HCT116 (cell line): ENCODE measurements at regions not wholly inside any gene's neighbourhood (a gene's known extent, or its start where the extent isn't known, plus 50 kb on each side); places are given as distances from the start of the nearest gene placed in this dataset.

Experiments
- ATAC-seq: fragments of 200-7000 bp; cut with Tn5 transposase; 2 replicates; pipeline ENCODE4 v1.9.1; 2020; ENCODE audit warnings: mild to moderate bottlenecking, moderate library complexity
- BruUV-seq: library from RNA; stranded (reverse); fragments of 400-500 nt; replicated peaks from 2 replicates; lab custom pipeline; 2021; lab: Mats Ljungman, UMichigan
- CTCF ChIA-PET: fragments of 300-600 bp; sonication (Branson Sonifier 250); formaldehyde crosslinking; loops from one replicate; lab custom pipeline; 2021; ENCODE audit warnings: antibody characterized with exemption; lab: Charles Lee
- POLR2A ChIA-PET: fragments of 300-600, 350-600 bp; sonication (Branson Sonifier 250); formaldehyde crosslinking; loops from one replicate; lab custom pipeline; 2021; ENCODE audit warnings: antibody characterized with exemption; lab: Charles Lee
- RAD21 ChIA-PET, 2 experiments: fragments of 300-600 bp; sonication (Branson Sonifier 250); formaldehyde crosslinking; loops; one replicate each; lab custom pipeline; 2023; ENCODE audit warnings: low total read pairs in 2 of 2; ENCODE audit not compliant: uncharacterized antibody in 2 of 2, unreplicated experiment in 2 of 2, low non-redundant PET in 1 of 2; lab: Charles Lee
- DNase-seq: peaks from one replicate; pipeline ENCODE4 v3.0.0-alpha.2; 2010; ENCODE audit warnings: low read depth, low spot score
- H2AFZ ChIP-seq: fragments of 200-600 bp; shearing (Covaris generic), sonication (generic); 2 replicates; pipeline ENCODE4 v1.6.1; 2017; ENCODE audit warnings: low read depth, mixed run types, mixed read lengths, antibody characterized with exemption, low read length; ENCODE audit not compliant: poor library complexity, severe bottlenecking
- H3K27ac ChIP-seq: 2 replicates; pipeline ENCODE4 v1.5.1; 2012; ENCODE audit warnings: low read depth, low read length
- H3K27me3 ChIP-seq: fragments of 200-600 bp; sonication (generic); 2 replicates; pipeline ENCODE4 v1.6.1; 2016; ENCODE audit warnings: mixed run types, low read length, mixed read lengths; ENCODE audit not compliant: insufficient read depth
- H3K36me3 ChIP-seq, 2 experiments: fragments of 200-500 bp in 1 of 2; fragments of 200-600 bp in 1 of 2; sonication (Bioruptor generic) in 1 of 2; sonication (generic) in 1 of 2; 2 replicates each; pipeline versions ENCODE4 v1.5.1 to v1.6.1; 2014 to 2016; ENCODE audit warnings: low read length in 2 of 2, inconsistent platforms in 1 of 2, mixed read lengths in 1 of 2, mixed run types in 1 of 2; ENCODE audit not compliant: insufficient read depth in 2 of 2, control insufficient read depth in 1 of 2
- H3K4me1 ChIP-seq, 2 experiments: fragments of 200-600 bp in 1 of 2; sonication (generic) in 1 of 2; 2 replicates each; pipeline versions ENCODE4 v1.5.1 to v1.6.1; 2012 to 2017; ENCODE audit warnings: low read length in 2 of 2, inconsistent platforms in 1 of 2, mild to moderate bottlenecking in 1 of 2, mixed read lengths in 1 of 2, mixed run types in 1 of 2, moderate library complexity in 1 of 2; ENCODE audit not compliant: insufficient read depth in 2 of 2, control insufficient read depth in 1 of 2
- H3K4me2 ChIP-seq: fragments of 200-600 bp; sonication (generic); 2 replicates; pipeline ENCODE4 v1.6.1; 2017; ENCODE audit warnings: mixed run types, low read length, mixed read lengths
- H3K4me3 ChIP-seq, 2 experiments: fragments of 200-600 bp in 1 of 2; sonication (generic) in 1 of 2; replicated peaks in 1 of 2; 2 replicates each; pipeline ENCODE4 v1.5.1; 2011 to 2016; ENCODE audit warnings: low read length in 2 of 2, control low read depth in 1 of 2, low read depth in 1 of 2, mild to moderate bottlenecking in 1 of 2, mixed read lengths in 1 of 2, mixed run types in 1 of 2
- H3K79me2 ChIP-seq: fragments of 200-600 bp; sonication (generic); 2 replicates; pipeline ENCODE4 v1.6.1; 2017; ENCODE audit warnings: mild to moderate bottlenecking, mixed run types, low read length, moderate library complexity, mixed read lengths; ENCODE audit not compliant: insufficient read depth
- H3K9ac ChIP-seq: fragments of 200-600 bp; sonication (generic); 2 replicates; pipeline ENCODE4 v1.6.1; 2016; ENCODE audit warnings: low read length, mixed read lengths
- H3K9me2 ChIP-seq: fragments of 200-600 bp; sonication (generic), shearing (Covaris generic); 2 replicates; pipeline ENCODE4 v1.6.1; 2017; ENCODE audit warnings: mixed run types, mild to moderate bottlenecking, moderate library complexity; ENCODE audit not compliant: insufficient read depth
- H3K9me3 ChIP-seq, 2 experiments: fragments of 200-500 bp in 1 of 2; fragments of 200-600 bp in 1 of 2; sonication (Bioruptor generic) in 1 of 2; sonication (generic) in 1 of 2; 2 replicates each; pipeline ENCODE4 v1.6.1; 2014 to 2017; ENCODE audit warnings: low read length in 2 of 2, mixed read lengths in 2 of 2, inconsistent platforms in 1 of 2, low read depth in 1 of 2, mild to moderate bottlenecking in 1 of 2, mixed run types in 1 of 2, moderate library complexity in 1 of 2; ENCODE audit not compliant: control insufficient read depth in 1 of 2, insufficient read depth in 1 of 2
- H4K20me1 ChIP-seq: fragments of 200-600 bp; sonication (generic), shearing (Covaris generic); 2 replicates; pipeline ENCODE4 v1.6.1; 2017; ENCODE audit warnings: mixed run types, mild to moderate bottlenecking, moderate library complexity; ENCODE audit not compliant: insufficient read depth
- CBX3 ChIP-seq: IDR thresholded peaks from 2 replicates; pipeline ENCODE4 v1.6.1; 2012; ENCODE audit warnings: low read depth
- EGR1 ChIP-seq: IDR thresholded peaks from 2 replicates; pipeline ENCODE4 v1.6.1; 2012; ENCODE audit warnings: low read depth
- ELF1 ChIP-seq: IDR thresholded peaks from 2 replicates; pipeline ENCODE4 v1.6.1; 2012; ENCODE audit warnings: low read depth, borderline replicate concordance
- EZH2 ChIP-seq: fragments of 200-600 bp; sonication (generic); IDR thresholded peaks from 2 replicates; pipeline ENCODE4 v1.6.1; 2017; ENCODE audit warnings: antibody characterized with exemption, mixed run types
- EZH2phosphoT487 ChIP-seq: fragments of 200-600 bp; IDR thresholded peaks from 2 replicates; pipeline ENCODE4 v1.6.1; 2018; ENCODE audit warnings: antibody characterized with exemption, borderline replicate concordance
- JUND ChIP-seq: IDR thresholded peaks from 2 replicates; pipeline ENCODE4 v1.6.1; 2012
- POLR2AphosphoS5 ChIP-seq: IDR thresholded peaks from 2 replicates; pipeline ENCODE4 v1.6.1; 2011; ENCODE audit warnings: mild to moderate bottlenecking, low read depth, low read length, moderate library complexity
- RAD21 ChIP-seq: IDR thresholded peaks from 2 replicates; pipeline ENCODE4 v1.6.1; 2012; ENCODE audit warnings: low read depth, mild to moderate bottlenecking
- REST ChIP-seq: IDR thresholded peaks from 2 replicates; pipeline ENCODE4 v1.6.1; 2012; ENCODE audit warnings: low read depth
- SRF ChIP-seq: IDR thresholded peaks from 2 replicates; pipeline ENCODE4 v1.6.1; 2012; ENCODE audit warnings: low read depth
- TCF7L2 ChIP-seq: IDR thresholded peaks from 2 replicates; pipeline ENCODE4 v1.7.0; 2011; ENCODE audit warnings: borderline replicate concordance, inconsistent platforms; ENCODE audit not compliant: insufficient read depth, insufficient read length; ENCODE audit errors: extremely low read depth
- YY1 ChIP-seq: IDR thresholded peaks from 2 replicates; pipeline ENCODE4 v1.6.1; 2011; ENCODE audit warnings: low read length, low read depth, moderate library complexity, mild to moderate bottlenecking; ENCODE audit not compliant: insufficient replicate concordance; ENCODE audit errors: extremely low read depth
- ZFX ChIP-seq: fragments of 450-650 bp; IDR thresholded peaks from 2 replicates; pipeline ENCODE4 v1.6.1; 2017
- ZNF274 ChIP-seq: fragments of 200-500 bp; sonication (Bioruptor generic); IDR thresholded peaks from 2 replicates; pipeline ENCODE4 v1.6.1; 2014; ENCODE audit warnings: mild to moderate bottlenecking, low read depth, low read length, inconsistent platforms
- intact Hi-C: fragments of 100-400 bp; cut with micrococcal nuclease; formaldehyde crosslinking; loops from 2 replicates; pipeline ENCODE4 v1.10.0; 2022

- H3K27me3 ChIP-seq: no peaks in the 10 kb centered on the region
- POLR2A ChIA-PET: no interaction called here
- no peak overlapping the region for H3K27ac ChIP-seq
- no peaks in the 10 kb centered on the region for H3K9me2 ChIP-seq
- no peaks in the 10 kb centered on the region for H3K79me2 ChIP-seq
- intact Hi-C loops: no loop called here
- ATAC-seq: no peak
- H2AFZ ChIP-seq: no peak overlapping the region
- no peaks in the 10 kb centered on the region for H3K9me3 ChIP-seq
- RAD21 ChIA-PET: no interaction called here
- no peaks in the 10 kb centered on the region for H4K20me1 ChIP-seq
- no peak for DNase-seq
- no peaks in the 10 kb centered on the region for H3K36me3 ChIP-seq
- no peak overlapping the region for H3K9ac ChIP-seq
- no peak overlapping the region for H3K4me2 ChIP-seq
- CTCF ChIA-PET: no interaction called here
- TF ChIP-seq ELF1 (no peak), ZFX (no peak), REST (no peak), SRF (no peak)
- H3K4me3 ChIP-seq: no peak overlapping the region
- BruUV-seq: no TSS peak
- no peaks in the 10 kb centered on the region for H3K4me1 ChIP-seq
Observed at GRCh38 chr15:99495430-99496301, 70.1 kb upstream of the MEF2A start.

- no peaks in the 10 kb centered on the region for H3K36me3 ChIP-seq
- no peak overlapping the region for H3K4me2 ChIP-seq
- no peak for TF ChIP-seq ZNF274
- no peak for TF ChIP-seq POLR2AphosphoS5
- no peak for TF ChIP-seq TCF7L2
- no peak for TF ChIP-seq EGR1
- no peak for TF ChIP-seq EZH2phosphoT487
- TF ChIP-seq JUND: no peak
- no peak for TF ChIP-seq YY1
- TF ChIP-seq RAD21: no peak
- TF ChIP-seq EZH2: no peak
- TF ChIP-seq CBX3: no peak
- ChIA-PET POLR2A (no interaction called here), RAD21 (no interaction called here), CTCF (no interaction called here)
- no peak overlapping the region for H3K27ac ChIP-seq
- no peaks in the 10 kb centered on the region for H3K79me2 ChIP-seq
- no peaks in the 10 kb centered on the region for H3K4me1 ChIP-seq
- ATAC-seq (no peak), DNase-seq (no peak)
- H3K9me3 ChIP-seq: no peaks in the 10 kb centered on the region
- no peaks in the 10 kb centered on the region for H3K9me2 ChIP-seq
- no peak overlapping the region for H3K4me3 ChIP-seq
- no peaks in the 10 kb centered on the region for H3K27me3 ChIP-seq
- no peak overlapping the region for H3K9ac ChIP-seq
- intact Hi-C loops: no loop called here
- H4K20me1 ChIP-seq: no peaks in the 10 kb centered on the region
- no TSS peak for BruUV-seq
- no peak overlapping the region for H2AFZ ChIP-seq
Observed at GRCh38 chr15:99496302-99496629, 69.5 kb upstream of the MEF2A start.
